Mesenchymal stem cell (in vitro differentiated cells and primary cell): ENCODE measurements at regions not wholly inside any gene's neighbourhood (a gene's known extent, or its start where the extent isn't known, plus 50 kb on each side); places are given as distances from the start of the nearest gene placed in this dataset.

Experiments used
- DNase-seq: peaks from one replicate; pipeline ENCODE4 v3.0.0-alpha.2; 2013
- H2AFZ ChIP-seq: one replicate; pipeline ENCODE4 v1.6.1; 2013; ENCODE audit warnings: low read depth, mild to moderate bottlenecking, control low read depth, inconsistent platforms, low read length, moderate library complexity
- H2AK5ac ChIP-seq: 2 replicates; pipeline ENCODE4 v1.6.1; 2013; ENCODE audit warnings: low read length, moderate library complexity, mild to moderate bottlenecking, inconsistent platforms; ENCODE audit not compliant: severe bottlenecking
- H2BK120ac ChIP-seq: one replicate; pipeline ENCODE4 v1.6.1; 2013; ENCODE audit warnings: low read depth, mild to moderate bottlenecking, inconsistent platforms, low read length, moderate library complexity
- H2BK12ac ChIP-seq, 2 experiments: one replicate each; pipeline ENCODE4 v1.6.1; 2013; ENCODE audit warnings: inconsistent platforms in 2 of 2, low read length in 2 of 2, mild to moderate bottlenecking in 2 of 2, moderate library complexity in 2 of 2, control low read depth in 1 of 2
- H2BK15ac ChIP-seq: one replicate; pipeline ENCODE4 v1.6.1; 2013; ENCODE audit warnings: mild to moderate bottlenecking, low read depth, inconsistent platforms; ENCODE audit not compliant: poor library complexity, severe bottlenecking
- H2BK5ac ChIP-seq: 2 replicates; pipeline ENCODE4 v1.6.1; 2013; ENCODE audit warnings: low read depth, mild to moderate bottlenecking, low read length, control low read depth, inconsistent platforms; ENCODE audit not compliant: poor library complexity, severe bottlenecking
- H3K14ac ChIP-seq, 2 experiments: one replicate each; pipeline ENCODE4 v1.6.1; 2013; ENCODE audit warnings: inconsistent platforms in 2 of 2, low read length in 2 of 2, control low read depth in 1 of 2, mild to moderate bottlenecking in 1 of 2, moderate library complexity in 1 of 2
- H3K18ac ChIP-seq, 2 experiments: one replicate each; pipeline ENCODE4 v1.6.1; 2013; ENCODE audit warnings: inconsistent platforms in 2 of 2, low read length in 2 of 2, control low read depth in 1 of 2, low read depth in 1 of 2, mild to moderate bottlenecking in 1 of 2
- H3K23ac ChIP-seq, 2 experiments: one replicate each; pipeline ENCODE4 v1.6.1; 2013; ENCODE audit warnings: inconsistent platforms in 2 of 2, low read length in 2 of 2, mild to moderate bottlenecking in 2 of 2, moderate library complexity in 2 of 2, control low read depth in 1 of 2
- H3K27ac ChIP-seq: 2 replicates; pipeline ENCODE4 v1.5.1; 2013; ENCODE audit warnings: mild to moderate bottlenecking, moderate library complexity, low read length, control low read depth, inconsistent platforms; ENCODE audit not compliant: poor library complexity, severe bottlenecking
- H3K27me3 ChIP-seq, 2 experiments: 2 replicates each; pipeline versions ENCODE4 v1.6.1 to v1.7.0; 2013; ENCODE audit warnings: low read length in 2 of 2, mild to moderate bottlenecking in 2 of 2, moderate library complexity in 2 of 2, control low read depth in 1 of 2, inconsistent platforms in 1 of 2; ENCODE audit not compliant: control insufficient read depth in 1 of 2, insufficient read depth in 1 of 2
- H3K36me3 ChIP-seq, 2 experiments: 2 replicates each; pipeline versions ENCODE4 v1.6.1 to v1.7.0; 2013; ENCODE audit warnings: low read length in 2 of 2, control low read depth in 1 of 2, inconsistent platforms in 1 of 2, low read depth in 1 of 2, mild to moderate bottlenecking in 1 of 2; ENCODE audit not compliant: insufficient read depth in 2 of 2, control insufficient read depth in 1 of 2
- H3K4ac ChIP-seq, 2 experiments: one replicate each; pipeline ENCODE4 v1.6.1; 2013; ENCODE audit warnings: inconsistent platforms in 2 of 2, low read length in 2 of 2, mild to moderate bottlenecking in 2 of 2, moderate library complexity in 2 of 2, control low read depth in 1 of 2, low read depth in 1 of 2
- H3K4me1 ChIP-seq: 2 replicates; pipeline ENCODE4 v1.6.1; 2013; ENCODE audit warnings: low read depth, low read length, control low read depth; ENCODE audit not compliant: control insufficient read depth, insufficient read depth
- H3K4me2 ChIP-seq: 2 replicates; pipeline ENCODE4 v1.6.1; 2013; ENCODE audit warnings: low read length, mild to moderate bottlenecking, inconsistent platforms; ENCODE audit not compliant: poor library complexity, severe bottlenecking
- H3K4me3 ChIP-seq, 2 experiments: 2 replicates each; pipeline versions ENCODE4 v1.5.1 to v1.7.0; 2013; ENCODE audit warnings: low read length in 2 of 2, mild to moderate bottlenecking in 2 of 2, control low read depth in 1 of 2, low read depth in 1 of 2; ENCODE audit not compliant: insufficient read depth in 1 of 2
- H3K79me1 ChIP-seq: replicated peaks from 2 replicates; pipeline ENCODE4 v1.6.1; 2013; ENCODE audit warnings: mild to moderate bottlenecking, control low read depth, low read length, inconsistent platforms; ENCODE audit not compliant: poor library complexity, severe bottlenecking
- H3K9ac ChIP-seq: 2 replicates; pipeline ENCODE4 v1.7.0; 2013; ENCODE audit warnings: mild to moderate bottlenecking, low read length, moderate library complexity
- H3K9me3 ChIP-seq: 2 replicates; pipeline ENCODE4 v1.7.0; 2013; ENCODE audit warnings: mild to moderate bottlenecking, low read length; ENCODE audit not compliant: control insufficient read depth
- H4K8ac ChIP-seq: one replicate; pipeline ENCODE4 v1.6.1; 2013; ENCODE audit warnings: inconsistent platforms, mild to moderate bottlenecking, low read length, moderate library complexity
- H4K91ac ChIP-seq: one replicate; pipeline ENCODE4 v1.6.1; 2013; ENCODE audit warnings: mild to moderate bottlenecking, low read length, inconsistent platforms
- WGBS: methylation state at CpG from one replicate; pipeline ENCODE4 v1.1.7; 2013; ENCODE audit warnings: mixed read lengths; 5-methylcytosine and 5-hydroxymethylcytosine counted together

GRCh38 chr13:59337070-59337469, 826.7 kb downstream of the DIAPH3 start:
- H3K27ac ChIP-seq: no peak overlapping the region
- no peak overlapping the region for H3K4me3 ChIP-seq
- H3K14ac ChIP-seq: no peak overlapping the region
- H2BK12ac ChIP-seq: no peak overlapping the region
- H2AFZ ChIP-seq: no peak overlapping the region
- H3K23ac ChIP-seq: no peak overlapping the region
- no peak overlapping the region for H3K4me2 ChIP-seq
- H2BK5ac ChIP-seq: no peak overlapping the region
- H3K9ac ChIP-seq: no peak overlapping the region
- no peaks in the 10 kb centered on the region for H3K36me3 ChIP-seq
- H2AK5ac ChIP-seq: no peak overlapping the region
- DNase-seq: peak; percentile 66
- H3K4me1 ChIP-seq: no peaks in the 10 kb centered on the region
- H3K4ac ChIP-seq: no peak overlapping the region
- no peaks in the 10 kb centered on the region for H3K9me3 ChIP-seq
- no peak overlapping the region for H4K8ac ChIP-seq
- no peak overlapping the region for H2BK15ac ChIP-seq
- no peak overlapping the region for H3K18ac ChIP-seq
- H4K91ac ChIP-seq: no peak overlapping the region
- H3K27me3 ChIP-seq: no peaks in the 10 kb centered on the region
- 51% methylated on average over 2 of the region's 4 CpGs for WGBS
- H3K79me1 ChIP-seq: no peaks in the 10 kb centered on the region
- no peak overlapping the region for H2BK120ac ChIP-seq

- Histone ChIP-seq H2BK120ac (no peak overlapping the region), H3K79me1 (no peaks in the 10 kb centered on the region)
- WGBS: 92% methylated on average over 3 of the region's 5 CpGs
Observed at GRCh38 chr13:59340151-59340550, 823.6 kb downstream of the DIAPH3 start.

GRCh38 chr13:59340581-59340980, 823.1 kb downstream of the DIAPH3 start:
- H2AFZ ChIP-seq: no peak overlapping the region
- no peak overlapping the region for H4K8ac ChIP-seq
- no peak overlapping the region for H2BK120ac ChIP-seq
- H3K4me3 ChIP-seq: no peak overlapping the region
- no peak overlapping the region for H2BK15ac ChIP-seq
- H3K4ac ChIP-seq: no peak overlapping the region
- H2BK12ac ChIP-seq: no peak overlapping the region
- H3K36me3 ChIP-seq: no peaks in the 10 kb centered on the region
- H3K14ac ChIP-seq: no peak overlapping the region
- H4K91ac ChIP-seq: no peak overlapping the region
- H3K27me3 ChIP-seq: no peaks in the 10 kb centered on the region
- no peaks in the 10 kb centered on the region for H3K9me3 ChIP-seq
- no peak overlapping the region for H3K4me2 ChIP-seq
- DNase-seq: no peak
- no peaks in the 10 kb centered on the region for H3K4me1 ChIP-seq
- no peak overlapping the region for H2BK5ac ChIP-seq
- no peak overlapping the region for H3K9ac ChIP-seq
- H3K23ac ChIP-seq: no peak overlapping the region
- no peak overlapping the region for H3K27ac ChIP-seq
- no peaks in the 10 kb centered on the region for H3K79me1 ChIP-seq
- H3K18ac ChIP-seq: no peak overlapping the region
- WGBS: 76% methylated on average over 3 of the region's 3 CpGs
- H2AK5ac ChIP-seq: no peak overlapping the region

More at GRCh38 chr13:59340151-59340550, 823.6 kb downstream of the DIAPH3 start:
- Histone ChIP-seq H3K27me3 (no peaks in the 10 kb centered on the region), H3K9me3 (no peaks in the 10 kb centered on the region), H3K18ac (no peak overlapping the region), H3K36me3 (no peaks in the 10 kb centered on the region), H2BK12ac (no peak overlapping the region), H2AFZ (no peak overlapping the region), H3K9ac (no peak overlapping the region), H4K91ac (no peak overlapping the region), H3K4ac (no peak overlapping the region), H3K4me1 (no peaks in the 10 kb centered on the region), H3K14ac (no peak overlapping the region), H4K8ac (no peak overlapping the region), H2BK5ac (no peak overlapping the region), H3K4me3 (no peak overlapping the region), H2AK5ac (no peak overlapping the region), H2BK15ac (no peak overlapping the region), H3K27ac (no peak overlapping the region), H3K4me2 (no peak overlapping the region), H3K23ac (no peak overlapping the region)
- DNase-seq: no peak

GRCh38 chr13:59342400-59342799, 821.3 kb downstream of the DIAPH3 start:
- H3K9me3 ChIP-seq: no peaks in the 10 kb centered on the region
- no peak for DNase-seq
- no peak overlapping the region for H2AK5ac ChIP-seq
- H4K8ac ChIP-seq: no peak overlapping the region
- no peaks in the 10 kb centered on the region for H3K36me3 ChIP-seq
- H3K9ac ChIP-seq: no peak overlapping the region
- no peak overlapping the region for H3K23ac ChIP-seq
- 94% methylated on average over 5 of the region's 5 CpGs for WGBS
- no peak overlapping the region for H4K91ac ChIP-seq
- no peaks in the 10 kb centered on the region for H3K27me3 ChIP-seq
- no peak overlapping the region for H3K27ac ChIP-seq
- no peak overlapping the region for H3K4me3 ChIP-seq
- no peaks in the 10 kb centered on the region for H3K4me1 ChIP-seq
- H2BK15ac ChIP-seq: no peak overlapping the region
- no peak overlapping the region for H3K14ac ChIP-seq
- no peaks in the 10 kb centered on the region for H3K79me1 ChIP-seq
- H2BK120ac ChIP-seq: no peak overlapping the region
- H2AFZ ChIP-seq: no peak overlapping the region
- no peak overlapping the region for H2BK12ac ChIP-seq
- no peak overlapping the region for H3K4me2 ChIP-seq
- no peak overlapping the region for H3K4ac ChIP-seq
- no peak overlapping the region for H2BK5ac ChIP-seq
- no peak overlapping the region for H3K18ac ChIP-seq
